ENCODE measurements at regions not wholly inside any gene's neighbourhood (a gene's known extent, or its start where the extent isn't known, plus 50 kb on each side); places are given as distances from the start of the nearest gene placed in this dataset.
A peak's percentile ranks its signal among the peaks of the same experiment; 100 is the strongest.
"Not testable (repeated sequence)": the region's sequence is repeated elsewhere in the genome, so short reads cannot be mapped to it uniquely, and the experiment has no call there.

- not testable (repeated sequence) for DNase-seq
These were observed 137.2 kb upstream of the JCAD start for GRCh38 chr10:30196559-30196958.

- no peak for DNase-seq
These were observed 133.6 kb upstream of the JCAD start for GRCh38 chr10:30192846-30193608.

GRCh38 chr10:30190577-30191552 lies 131.5 kb upstream of the JCAD start:
- peak; percentile 87 for DNase-seq

GRCh38 chr10:30189238-30189580 lies 129.8 kb upstream of the JCAD start:
- no peak for DNase-seq

GRCh38 chr10:30188556-30189237 lies 129.3 kb upstream of the JCAD start:
- no peak for DNase-seq

GRCh38 chr10:30188101-30188500 lies 128.7 kb upstream of the JCAD start:
- DNase-seq = no peak

- DNase-seq = no peak
These were observed 127.6 kb upstream of the JCAD start for GRCh38 chr10:30187010-30187409.

- peak; percentile 47 for DNase-seq
These were observed 127.0 kb upstream of the JCAD start for GRCh38 chr10:30186371-30186875.

- DNase-seq = no peak
These were observed 126.5 kb upstream of the JCAD start for GRCh38 chr10:30185916-30186315.

GRCh38 chr10:30185341-30185740 lies 126.0 kb upstream of the JCAD start:
- no peak for DNase-seq

GRCh38 chr10:30184397-30185033 lies 125.1 kb upstream of the JCAD start:
- DNase-seq = no peak

GRCh38 chr10:30183055-30183402 lies 123.6 kb upstream of the JCAD start:
- DNase-seq = no peak

GRCh38 chr10:30182191-30183054 lies 123.0 kb upstream of the JCAD start:
- no peak for DNase-seq

GRCh38 chr10:30178356-30178964 lies 119.1 kb upstream of the JCAD start:
- no peak for DNase-seq

- DNase-seq = no peak
These were observed 117.6 kb upstream of the JCAD start for GRCh38 chr10:30176776-30177533.

GRCh38 chr10:30176182-30176581 lies 116.8 kb upstream of the JCAD start:
- DNase-seq = no peak

- DNase-seq = no peak
These were observed 113.3 kb upstream of the JCAD start for GRCh38 chr10:30172673-30173072.

- DNase-seq = no peak
These were observed 112.7 kb upstream of the JCAD start for GRCh38 chr10:30172091-30172490.

- DNase-seq = no peak
These were observed 112.2 kb upstream of the JCAD start for GRCh38 chr10:30171601-30172000.

- peak; percentile 68 for DNase-seq
These were observed 111.4 kb upstream of the JCAD start for GRCh38 chr10:30170814-30171213.

- DNase-seq = no peak
These were observed 110.8 kb upstream of the JCAD start for GRCh38 chr10:30170146-30170545.

Measured in hematopoietic multipotent progenitor cell treated with erythropoietin and hydrocortisone succinate and interleukin-3 and kit ligand, for 8 days (in vitro differentiated cells).